Esophagus squamous epithelium (tissue), 5 donors: ENCODE measurements at regions not wholly inside any gene's neighbourhood (a gene's known extent, or its start where the extent isn't known, plus 50 kb on each side); places are given as distances from the start of the nearest gene placed in this dataset.

ENCODE experiments used
- DNase-seq: peaks from one replicate; lab custom pipeline; 2025; lab: John Stamatoyannopoulos, UW
- H3K27ac ChIP-seq, 4 donors: fragments of 200-600 bp; sonication (generic); one replicate each; pipeline ENCODE4 v1.5.1; 2016 to 2019; ENCODE audit warnings: mild to moderate bottlenecking in 1 of 4
- H3K27me3 ChIP-seq, 4 donors: fragments of 200-600 bp; sonication (generic); 1 replicate in 3 of 4; 2 replicates in 1 of 4; pipeline versions ENCODE4 v1.5.1 to v1.6.0; 2017 to 2021; ENCODE audit warnings: antibody characterized with exemption in 1 of 4
- H3K36me3 ChIP-seq, 3 donors: fragments of 200-600 bp; sonication (generic); one replicate each; pipeline ENCODE4 v1.5.1; 2016 to 2019
- H3K4me1 ChIP-seq, 3 donors: fragments of 200-600 bp; sonication (generic); one replicate each; pipeline ENCODE4 v1.5.1; 2017 to 2019
- H3K4me3 ChIP-seq, 4 donors: fragments of 200-600 bp; sonication (generic); 1 replicate in 3 of 4; 2 replicates in 1 of 4; pipeline ENCODE4 v1.5.1; 2016 to 2019; ENCODE audit warnings: mild to moderate bottlenecking in 2 of 4, moderate library complexity in 1 of 4
- H3K9me3 ChIP-seq, 3 donors: fragments of 200-600 bp; sonication (generic); one replicate each; pipeline ENCODE4 v1.5.1; 2016 to 2019
- POLR2A ChIP-seq, 4 donors: fragments of 450-650 bp; IDR thresholded peaks; one replicate each; pipeline ENCODE4 v1.6.1; 2017; ENCODE audit warnings: antibody characterized with exemption in 4 of 4, mild to moderate bottlenecking in 4 of 4, moderate library complexity in 3 of 4
- WGBS, 2 donors: methylation state at CpG; one replicate each; pipeline ENCODE4 v1.1.5; 2018; 5-methylcytosine and 5-hydroxymethylcytosine counted together
- intact Hi-C: fragments of 100-400 bp; cut with DNase I; formaldehyde crosslinking; loops from one replicate; pipeline ENCODE4 v1.15.0; 2022
- TF ChIP-seq, protein P1 (sequence below), 6 experiments: fragments of 450-650 bp in 4 of 6; fragments of 200-600 bp in 2 of 6; sonication (generic) in 2 of 6; IDR thresholded peaks; one replicate each; pipeline ENCODE4 v1.5.1; 2016 to 2019; ENCODE audit warnings: antibody characterized with exemption in 6 of 6, mild to moderate bottlenecking in 4 of 6, moderate library complexity in 4 of 6
- donor health status: DM: yes; HTN: yes; CAD: no.

- 55 to 66% methylated on average over 4 of the region's 4 CpGs for WGBS, 2 donors
- Histone ChIP-seq H3K36me3 (no peaks in the 10 kb centered on the region), H3K4me3 (no peak overlapping the region), H3K27me3 (no peaks in the 10 kb centered on the region), H3K4me1 (no peaks in the 10 kb centered on the region), H3K27ac (no peak overlapping the region), H3K9me3 (no peaks in the 10 kb centered on the region)
- no peak for DNase-seq
- TF ChIP-seq, protein P1, sequence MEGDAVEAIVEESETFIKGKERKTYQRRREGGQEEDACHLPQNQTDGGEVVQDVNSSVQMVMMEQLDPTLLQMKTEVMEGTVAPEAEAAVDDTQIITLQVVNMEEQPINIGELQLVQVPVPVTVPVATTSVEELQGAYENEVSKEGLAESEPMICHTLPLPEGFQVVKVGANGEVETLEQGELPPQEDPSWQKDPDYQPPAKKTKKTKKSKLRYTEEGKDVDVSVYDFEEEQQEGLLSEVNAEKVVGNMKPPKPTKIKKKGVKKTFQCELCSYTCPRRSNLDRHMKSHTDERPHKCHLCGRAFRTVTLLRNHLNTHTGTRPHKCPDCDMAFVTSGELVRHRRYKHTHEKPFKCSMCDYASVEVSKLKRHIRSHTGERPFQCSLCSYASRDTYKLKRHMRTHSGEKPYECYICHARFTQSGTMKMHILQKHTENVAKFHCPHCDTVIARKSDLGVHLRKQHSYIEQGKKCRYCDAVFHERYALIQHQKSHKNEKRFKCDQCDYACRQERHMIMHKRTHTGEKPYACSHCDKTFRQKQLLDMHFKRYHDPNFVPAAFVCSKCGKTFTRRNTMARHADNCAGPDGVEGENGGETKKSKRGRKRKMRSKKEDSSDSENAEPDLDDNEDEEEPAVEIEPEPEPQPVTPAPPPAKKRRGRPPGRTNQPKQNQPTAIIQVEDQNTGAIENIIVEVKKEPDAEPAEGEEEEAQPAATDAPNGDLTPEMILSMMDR (IDR thresholded peaks at IDR 0.05): no peak
- TF ChIP-seq POLR2A (IDR thresholded peaks at IDR 0.05): no peak
- intact Hi-C loops: no loop called here
These were observed 484.1 kb downstream of the TRIML1 start for GRCh38 chr4:188623314-188623854.

DNA sequence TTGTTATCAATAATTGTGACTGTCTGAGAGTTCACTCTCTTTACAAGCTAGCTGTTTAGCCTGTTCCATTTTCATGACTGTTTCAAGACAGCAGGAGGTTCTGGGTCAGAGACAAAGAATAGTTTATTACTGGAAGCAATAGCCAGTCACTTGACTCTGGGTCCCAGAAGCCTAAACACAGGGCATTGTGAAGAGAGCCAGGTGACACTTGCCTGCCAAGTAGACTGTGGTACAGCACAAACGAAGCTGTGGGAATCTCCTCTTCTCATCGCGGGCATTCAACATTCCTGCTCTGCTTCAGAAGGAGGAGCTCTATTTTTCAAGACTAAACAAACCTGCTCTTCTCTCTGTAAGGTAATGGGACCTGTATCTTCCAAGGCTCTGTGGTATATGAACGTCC is 485.1 kb downstream of the TRIML1 start:
- Histone ChIP-seq H3K27ac (no peak overlapping the region), H3K4me3 (no peak overlapping the region), H3K4me1 (no peaks in the 10 kb centered on the region), H3K36me3 (no peaks in the 10 kb centered on the region), H3K9me3 (no peaks in the 10 kb centered on the region), H3K27me3 (no peaks in the 10 kb centered on the region)
- 21 to 29% methylated on average over 1 to 4 of the region's 4 CpGs for WGBS, 2 donors
- intact Hi-C loops: no loop called here
- no peak for DNase-seq
- no peak for TF ChIP-seq POLR2A (IDR thresholded peaks at IDR 0.05)
- TF ChIP-seq, protein P1 (IDR thresholded peaks at IDR 0.05): no peak

DNA sequence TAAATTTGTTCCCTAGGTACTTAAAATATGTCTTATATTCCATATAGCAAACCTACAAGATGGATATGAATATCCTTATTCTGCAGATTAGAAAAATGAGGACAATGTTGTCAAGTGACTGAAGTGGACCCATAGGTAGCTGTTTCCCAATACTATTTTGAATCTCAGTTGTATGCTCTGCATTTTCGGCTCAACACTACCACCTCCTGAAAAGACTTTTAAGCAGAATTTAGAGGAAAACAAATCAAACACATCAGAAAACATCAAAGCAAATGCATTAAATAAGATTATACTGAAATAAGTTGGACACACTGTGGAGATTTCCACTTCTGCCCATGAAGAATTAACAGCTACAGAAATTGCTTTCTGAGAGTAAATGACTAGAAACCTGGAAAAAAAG is 488.7 kb downstream of the TRIML1 start:
- H3K4me3 ChIP-seq: no peak overlapping the region

GRCh38 chr4:188639479-188640100 is 500.3 kb downstream of the TRIML1 start:
- no peak overlapping the region for H3K27ac ChIP-seq
- DNase-seq: no peak
- intact Hi-C loops: no loop called here
- no peaks in the 10 kb centered on the region for H3K27me3 ChIP-seq
- no peaks in the 10 kb centered on the region for H3K4me1 ChIP-seq
- 48 to 51% methylated on average over 4 of the region's 4 CpGs for WGBS, 2 donors
- no peak overlapping the region for H3K4me3 ChIP-seq
- H3K36me3 ChIP-seq: no peaks in the 10 kb centered on the region
- no peaks in the 10 kb centered on the region for H3K9me3 ChIP-seq
- TF ChIP-seq, protein P1 (IDR thresholded peaks at IDR 0.05): no peak
- no peak for TF ChIP-seq POLR2A (IDR thresholded peaks at IDR 0.05)

More for the DNA sequence above, 488.7 kb downstream of the TRIML1 start:
- no peaks in the 10 kb centered on the region for H3K4me1 ChIP-seq
- no peaks in the 10 kb centered on the region for H3K27me3 ChIP-seq
- no peaks in the 10 kb centered on the region for H3K36me3 ChIP-seq
- 38 to 58% methylated on average over 1 of the region's 1 CpG for WGBS, 2 donors
- no peak overlapping the region for H3K27ac ChIP-seq
- intact Hi-C loops: no loop called here
- H3K9me3 ChIP-seq: no peaks in the 10 kb centered on the region
- DNase-seq: no peak
- TF ChIP-seq, protein P1 (IDR thresholded peaks at IDR 0.05): no peak
- TF ChIP-seq POLR2A (IDR thresholded peaks at IDR 0.05): no peak

- WGBS, 2 donors: 45 to 49% methylated on average over 2 of the region's 2 CpGs
- no peak overlapping the region for H3K27ac ChIP-seq
- H3K4me1 ChIP-seq: no peaks in the 10 kb centered on the region
- no peak for DNase-seq
- intact Hi-C loops: no loop called here
- TF ChIP-seq, protein P1 (IDR thresholded peaks at IDR 0.05): no peak
- TF ChIP-seq POLR2A (IDR thresholded peaks at IDR 0.05): no peak
- H3K9me3 ChIP-seq: no peaks in the 10 kb centered on the region
- no peaks in the 10 kb centered on the region for H3K36me3 ChIP-seq
- H3K27me3 ChIP-seq: no peaks in the 10 kb centered on the region
- H3K4me3 ChIP-seq: no peak overlapping the region
These were observed 508.7 kb downstream of the TRIML1 start for GRCh38 chr4:188647820-188648370.
